Activated T-cell treated with anti-CD3 and anti-CD28 coated beads, Interleukin-2, amount 50 U/mL, for 24 hours (primary cell): ENCODE measurements at regions not wholly inside any gene's neighbourhood (a gene's known extent, or its start where the extent isn't known, plus 50 kb on each side); places are given as distances from the start of the nearest gene placed in this dataset.
"Not testable (repeated sequence)": the region's sequence is repeated elsewhere in the genome, so short reads cannot be mapped to it uniquely, and the experiment has no call there.

Experiments used
- DNase-seq: peaks from one replicate; pipeline ENCODE4 v3.0.0-alpha.2; 2020
- H3K27ac Mint-ChIP-seq: 2 replicates; pipeline ENCODE4 v1.8.0; 2020; ENCODE audit warnings: mild to moderate bottlenecking, mixed read lengths
- H3K27me3 Mint-ChIP-seq: 2 replicates; pipeline ENCODE4 v1.8.0; 2020; ENCODE audit warnings: mixed read lengths
- H3K36me3 Mint-ChIP-seq: 2 replicates; pipeline ENCODE4 v1.8.0; 2020; ENCODE audit warnings: low read depth, mixed read lengths
- H3K4me1 Mint-ChIP-seq: 2 replicates; pipeline ENCODE4 v1.8.0; 2020; ENCODE audit warnings: low read depth, mixed read lengths
- H3K4me3 Mint-ChIP-seq: 2 replicates; pipeline ENCODE4 v1.8.0; 2020; ENCODE audit warnings: mild to moderate bottlenecking, moderate library complexity, mixed read lengths
- H3K9me3 Mint-ChIP-seq: 2 replicates; pipeline ENCODE4 v1.8.0; 2020; ENCODE audit warnings: mixed read lengths

- H3K27ac Mint-ChIP-seq = no peak overlapping the region
- H3K4me1 Mint-ChIP-seq = no peaks in the 10 kb centered on the region
- no peaks in the 10 kb centered on the region for H3K36me3 Mint-ChIP-seq
- H3K27me3 Mint-ChIP-seq = peaks cover 3% of the 10 kb centered on the region
- no peak for DNase-seq
- no peaks in the 10 kb centered on the region for H3K9me3 Mint-ChIP-seq
- no peak overlapping the region for H3K4me3 Mint-ChIP-seq
Measured at GRCh38 chr7:90067171-90067570, 87.1 kb upstream of the STEAP1 start.

- H3K27me3 Mint-ChIP-seq, DNase-seq, H3K9me3 Mint-ChIP-seq, H3K4me3 Mint-ChIP-seq, H3K27ac Mint-ChIP-seq, H3K4me1 Mint-ChIP-seq, H3K36me3 Mint-ChIP-seq: not testable (repeated sequence)
Measured at GRCh38 chr7:90070238-90070637, 84.0 kb upstream of the STEAP1 start.

GRCh38 chr7:90078921-90079320 is 75.3 kb upstream of the STEAP1 start:
- no peaks in the 10 kb centered on the region for H3K9me3 Mint-ChIP-seq
- H3K27me3 Mint-ChIP-seq = no peaks in the 10 kb centered on the region
- H3K4me1 Mint-ChIP-seq = no peaks in the 10 kb centered on the region
- no peak for DNase-seq
- H3K27ac Mint-ChIP-seq = no peak overlapping the region
- H3K36me3 Mint-ChIP-seq = no peaks in the 10 kb centered on the region
- H3K4me3 Mint-ChIP-seq = no peak overlapping the region

GRCh38 chr7:90081621-90082020 is 72.6 kb upstream of the STEAP1 start:
- Mint-ChIP-seq H3K36me3 (no peaks in the 10 kb centered on the region), H3K4me1 (no peaks in the 10 kb centered on the region), H3K27ac (no peak overlapping the region), H3K9me3 (no peaks in the 10 kb centered on the region), H3K27me3 (peaks cover 10% of the 10 kb centered on the region), H3K4me3 (no peak overlapping the region)
- no peak for DNase-seq

GRCh38 chr7:90092506-90092905 is 61.8 kb upstream of the STEAP1 start:
- DNase-seq = no peak
- no peak overlapping the region for H3K27ac Mint-ChIP-seq
- no peaks in the 10 kb centered on the region for H3K4me1 Mint-ChIP-seq
- no peaks in the 10 kb centered on the region for H3K36me3 Mint-ChIP-seq
- no peaks in the 10 kb centered on the region for H3K27me3 Mint-ChIP-seq
- no peak overlapping the region for H3K4me3 Mint-ChIP-seq
- no peaks in the 10 kb centered on the region for H3K9me3 Mint-ChIP-seq

- no peaks in the 10 kb centered on the region for H3K9me3 Mint-ChIP-seq
- no peaks in the 10 kb centered on the region for H3K36me3 Mint-ChIP-seq
- H3K27ac Mint-ChIP-seq = no peak overlapping the region
- H3K27me3 Mint-ChIP-seq = no peaks in the 10 kb centered on the region
- no peaks in the 10 kb centered on the region for H3K4me1 Mint-ChIP-seq
- no peak for DNase-seq
- no peak overlapping the region for H3K4me3 Mint-ChIP-seq
Measured at GRCh38 chr7:90094030-90094429, 60.2 kb upstream of the STEAP1 start.
